Fibroblast of skin of back (primary cell): ENCODE measurements at regions not wholly inside any gene's neighbourhood (a gene's known extent, or its start where the extent isn't known, plus 50 kb on each side); places are given as distances from the start of the nearest gene placed in this dataset.

Source experiments
- DNase-seq: peaks from one replicate; pipeline ENCODE4 v3.0.0-alpha.2; 2013

GRCh38 chr5:87868792-87869191 is 399.9 kb downstream of the TMEM161B start:
- DNase-seq, result no peak

DNA sequence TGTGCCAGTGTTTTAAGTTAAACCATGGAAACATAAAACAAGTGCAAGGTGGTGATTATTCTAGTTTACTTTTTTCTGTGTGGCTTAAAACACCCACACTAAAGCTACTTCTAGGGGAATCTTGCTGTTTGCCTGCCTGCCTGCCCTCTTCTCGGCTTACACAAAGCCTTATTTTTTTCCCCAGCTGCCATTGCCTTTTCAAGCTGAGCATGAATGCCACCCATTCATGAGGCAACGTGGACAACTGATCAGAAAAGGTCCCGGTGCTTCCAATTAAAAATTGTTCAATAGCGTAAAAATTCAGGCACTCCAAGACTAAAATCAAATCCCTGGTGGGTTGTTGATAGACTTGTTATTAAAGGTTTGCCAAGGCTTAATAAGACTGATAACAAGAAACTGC is 401.4 kb downstream of the TMEM161B start:
- DNase-seq, result no peak

DNA sequence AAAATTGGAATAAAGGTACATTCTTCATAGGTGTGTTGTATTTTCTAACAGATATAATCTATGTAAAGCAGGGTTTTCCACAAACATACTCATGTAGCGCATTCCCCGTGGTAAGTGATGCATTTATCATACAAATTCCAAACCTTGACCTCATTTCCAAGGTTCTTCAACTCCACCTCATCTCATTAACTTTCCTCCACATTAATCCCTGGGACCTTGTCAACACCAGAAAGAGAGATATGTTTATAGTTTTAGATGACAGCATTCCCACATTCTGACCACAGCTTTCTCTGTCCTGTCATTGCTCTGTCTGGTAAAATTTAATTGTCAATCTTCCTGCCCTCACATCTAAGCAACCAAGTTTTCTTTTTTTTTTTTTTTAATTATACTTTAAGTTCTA is 415.1 kb downstream of the TMEM161B start:
- no peak for DNase-seq

- no peak for DNase-seq
Observed at GRCh38 chr5:87851603-87852002, 417.0 kb downstream of the TMEM161B start.

DNA sequence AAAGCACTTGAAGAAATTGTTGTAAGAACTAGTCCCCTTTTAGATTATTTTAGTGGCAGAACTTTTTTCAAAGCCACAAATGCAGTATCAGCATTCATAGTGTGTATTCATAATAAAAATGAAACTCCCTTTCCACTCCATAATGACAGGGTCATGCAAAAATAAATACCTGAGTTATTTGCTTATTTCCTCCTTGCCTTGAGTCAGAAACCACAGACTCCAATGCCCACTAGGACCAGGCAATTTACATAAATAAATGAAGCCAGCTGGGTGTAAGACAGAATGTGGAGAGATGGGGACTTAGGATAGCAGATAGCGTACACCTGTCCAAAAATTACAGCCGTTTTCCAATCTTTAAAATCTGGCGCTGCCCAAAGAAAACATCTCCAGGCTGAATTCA is 417.8 kb downstream of the TMEM161B start:
- DNase-seq, result no peak

- no peak for DNase-seq
Observed at GRCh38 chr5:87845734-87846133, 422.9 kb downstream of the TMEM161B start.

GRCh38 chr5:87844866-87845265 is 423.8 kb downstream of the TMEM161B start:
- DNase-seq, result no peak

DNA sequence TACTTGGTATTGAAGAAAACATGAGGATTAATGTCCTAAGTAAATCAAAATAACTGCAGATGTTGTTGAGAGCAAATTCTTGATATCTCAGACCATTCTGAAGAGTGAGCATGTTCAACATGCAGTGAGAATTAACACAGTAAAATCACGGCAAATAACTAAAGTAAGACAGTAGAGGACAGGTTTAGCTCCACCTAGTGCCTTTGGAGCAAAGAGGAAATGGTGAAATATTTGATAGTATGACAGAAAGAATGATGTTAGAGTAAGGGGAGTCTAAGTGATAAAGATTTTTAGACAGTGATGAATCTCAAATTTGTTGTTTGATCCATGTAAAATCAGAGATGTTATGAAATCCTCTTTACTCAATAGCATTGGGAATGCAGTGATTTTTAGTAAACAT is 424.2 kb downstream of the TMEM161B start:
- DNase-seq, result no peak

DNA sequence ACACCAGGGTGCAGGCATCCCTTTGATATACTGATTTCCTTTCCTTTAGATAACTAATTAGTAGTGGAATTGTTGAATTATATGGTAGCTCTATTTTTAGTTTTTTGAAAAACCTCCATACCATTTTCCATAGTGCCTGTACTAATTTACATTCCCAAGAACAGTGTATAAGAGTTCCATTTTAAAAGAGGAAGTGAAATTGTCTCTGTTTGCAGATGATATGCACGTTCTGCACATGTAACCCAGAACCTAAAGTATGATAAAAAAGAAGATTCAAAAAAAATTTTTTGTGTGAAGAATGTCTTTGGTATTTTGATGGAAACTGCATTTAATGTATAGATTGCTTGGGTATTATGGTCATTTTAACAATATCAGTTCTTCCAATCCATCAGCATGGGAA is 424.0 kb upstream of the CCNH start:
- DNase-seq, result no peak

- DNase-seq, result no peak
Observed at GRCh38 chr5:87831499-87831898, 418.8 kb upstream of the CCNH start.

DNA sequence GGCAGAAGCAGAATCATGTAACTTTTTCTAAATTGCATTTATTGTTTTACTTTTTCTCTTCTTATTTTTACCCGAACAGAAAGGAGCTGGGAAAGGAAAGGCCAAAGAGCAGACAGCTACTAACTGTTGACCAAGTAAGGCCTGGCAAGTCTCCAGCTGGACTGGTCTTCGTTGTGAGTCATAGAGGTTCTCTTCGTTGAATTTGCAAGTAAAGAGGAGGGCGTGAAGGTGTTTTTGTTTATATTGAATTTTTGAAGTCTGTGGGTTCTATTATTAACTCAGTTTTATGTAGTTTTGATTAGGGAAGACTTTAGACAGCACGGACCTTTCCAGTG is 416.5 kb upstream of the CCNH start:
- DNase-seq, result peak; percentile 4

GRCh38 chr5:87828545-87829216 is 416.0 kb upstream of the CCNH start:
- no peak for DNase-seq

DNA sequence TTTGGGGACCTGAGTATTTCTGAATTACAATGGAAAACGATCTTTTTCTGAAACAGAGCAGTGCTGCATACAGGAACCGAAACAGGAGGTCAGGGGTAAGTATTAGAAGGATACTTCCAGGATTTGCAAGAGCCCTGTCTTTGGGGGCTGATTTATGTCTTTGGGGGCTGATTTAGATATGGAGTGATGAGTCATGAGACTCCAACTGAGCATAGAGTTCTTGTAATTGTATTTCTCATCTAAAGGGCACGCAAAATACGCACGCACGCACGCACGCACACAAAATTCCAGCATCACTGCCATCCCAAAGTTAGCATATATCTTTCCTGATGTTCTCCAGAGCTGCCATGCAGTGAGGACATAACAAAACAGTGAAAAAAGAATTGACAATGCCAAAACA is 414.8 kb upstream of the CCNH start:
- DNase-seq, result peak; percentile 12

DNA sequence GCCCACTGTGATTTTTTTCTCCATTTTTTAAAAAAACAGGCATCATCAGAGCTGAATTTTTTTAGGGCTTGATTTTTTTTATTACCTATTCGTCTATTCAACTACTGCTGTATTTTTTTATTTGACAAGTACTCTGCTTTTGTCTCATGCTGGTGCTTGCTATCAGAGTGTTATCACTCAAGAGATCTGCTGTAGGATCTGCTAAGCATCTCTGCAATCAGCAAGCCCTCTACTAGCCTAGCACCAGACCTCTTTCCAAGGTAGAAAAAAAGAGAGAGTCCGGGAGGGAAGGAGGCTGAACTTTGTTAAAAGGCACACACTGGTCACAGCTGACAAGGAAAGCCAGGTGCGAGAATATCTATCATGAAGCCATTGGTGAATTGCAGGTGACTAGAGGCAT is 413.8 kb upstream of the CCNH start:
- DNase-seq, result no peak

GRCh38 chr5:87825583-87825982 is 412.9 kb upstream of the CCNH start:
- DNase-seq, result no peak

DNA sequence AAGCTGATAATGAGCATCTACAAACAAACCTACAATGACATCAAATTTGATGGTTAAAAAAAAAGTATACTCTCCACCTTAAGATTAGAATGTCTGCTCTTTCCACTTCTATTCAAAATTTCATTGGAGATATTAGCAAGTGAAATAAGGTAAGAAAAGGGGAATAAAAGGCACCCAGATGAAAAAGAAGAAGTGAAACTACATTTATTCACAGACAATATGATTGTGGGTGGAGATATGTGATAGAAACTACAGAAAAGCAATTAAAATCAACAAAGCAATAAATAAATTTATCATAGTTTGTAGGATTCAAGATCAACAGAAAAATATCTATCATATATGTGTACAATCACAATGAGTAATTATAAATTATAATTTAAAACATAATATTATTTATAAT is 395.1 kb upstream of the CCNH start:
- no peak for DNase-seq

GRCh38 chr5:87803352-87803751 is 390.6 kb upstream of the CCNH start:
- DNase-seq, result no peak

DNA sequence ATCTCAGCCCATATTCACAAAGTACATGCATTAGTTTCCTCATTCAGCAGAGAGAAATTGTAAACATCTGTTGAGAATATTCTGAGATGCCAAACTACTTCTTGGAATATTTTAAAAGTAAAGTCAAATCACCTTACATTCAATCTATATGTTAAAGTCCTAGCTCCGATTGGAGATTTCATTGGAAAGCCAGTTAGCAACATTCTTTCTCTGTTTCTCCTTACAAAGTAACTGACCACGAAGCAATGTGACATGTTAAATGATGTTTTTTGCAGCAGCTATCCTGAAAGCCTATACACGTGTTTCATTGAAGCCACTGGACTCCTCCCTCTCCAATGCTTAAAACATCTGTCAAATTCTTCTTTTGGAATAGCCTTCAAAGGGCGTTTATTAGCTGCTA is 379.1 kb upstream of the CCNH start:
- DNase-seq, result no peak

GRCh38 chr5:87788416-87788815 is 375.7 kb upstream of the CCNH start:
- no peak for DNase-seq

- DNase-seq, result no peak
Observed at GRCh38 chr5:87787625-87788256, 375.0 kb upstream of the CCNH start.

- DNase-seq, result no peak
Observed at GRCh38 chr5:87787086-87787485, 374.4 kb upstream of the CCNH start.

DNA sequence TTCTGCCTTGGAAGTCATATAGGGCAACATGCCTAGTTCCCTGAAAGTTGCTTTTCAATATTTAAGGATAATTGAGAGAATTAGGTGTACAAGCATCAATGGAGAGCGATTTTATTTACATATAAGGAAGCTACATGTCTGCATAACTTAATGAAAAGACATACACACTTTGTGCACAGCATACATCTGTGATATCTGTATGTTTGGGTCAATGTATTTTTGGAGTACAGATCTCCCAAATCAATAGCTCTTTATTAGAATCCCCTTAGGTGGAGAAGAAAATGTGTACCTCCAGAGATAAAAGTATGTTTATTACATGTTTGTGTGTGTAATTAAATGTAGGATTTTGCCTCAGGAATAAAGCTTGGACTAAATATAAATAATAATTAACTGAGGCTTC is 373.7 kb upstream of the CCNH start:
- DNase-seq, result no peak

DNA sequence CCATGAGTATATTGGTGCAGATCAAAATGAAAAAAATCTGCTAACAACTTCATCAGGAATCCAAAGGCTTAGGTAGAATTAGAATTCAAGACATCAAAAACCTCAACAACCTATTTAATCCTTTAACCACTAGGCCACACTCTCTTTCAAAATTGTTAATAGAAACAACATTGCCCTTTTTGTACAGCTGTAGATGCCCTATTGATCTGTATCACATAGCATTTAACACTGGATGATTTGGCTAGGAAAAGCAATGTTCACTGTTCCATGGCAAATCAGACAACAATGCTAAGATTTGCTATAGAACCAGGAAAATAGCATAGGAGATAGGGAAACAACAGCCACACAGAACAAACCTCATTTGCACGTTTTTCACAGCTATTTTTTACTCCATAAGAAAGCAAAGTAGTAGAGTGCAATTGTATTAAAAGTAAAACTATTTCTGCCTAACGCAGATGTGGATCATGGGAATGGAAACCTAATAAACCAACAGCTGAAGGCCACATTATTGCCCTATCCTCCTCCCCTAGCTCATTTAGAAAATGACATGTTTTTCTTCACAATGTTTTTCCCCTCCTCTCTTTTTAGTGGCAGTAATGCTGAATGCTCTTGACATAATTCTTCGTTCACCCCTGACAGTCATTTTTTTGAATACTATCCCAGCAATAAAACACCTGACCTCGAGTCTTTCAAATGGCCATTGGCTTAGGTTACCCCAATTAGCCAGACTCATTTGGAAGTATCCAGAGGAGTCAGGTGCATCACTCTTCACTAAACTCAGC is 373.0 kb upstream of the CCNH start:
- no peak for DNase-seq

DNA sequence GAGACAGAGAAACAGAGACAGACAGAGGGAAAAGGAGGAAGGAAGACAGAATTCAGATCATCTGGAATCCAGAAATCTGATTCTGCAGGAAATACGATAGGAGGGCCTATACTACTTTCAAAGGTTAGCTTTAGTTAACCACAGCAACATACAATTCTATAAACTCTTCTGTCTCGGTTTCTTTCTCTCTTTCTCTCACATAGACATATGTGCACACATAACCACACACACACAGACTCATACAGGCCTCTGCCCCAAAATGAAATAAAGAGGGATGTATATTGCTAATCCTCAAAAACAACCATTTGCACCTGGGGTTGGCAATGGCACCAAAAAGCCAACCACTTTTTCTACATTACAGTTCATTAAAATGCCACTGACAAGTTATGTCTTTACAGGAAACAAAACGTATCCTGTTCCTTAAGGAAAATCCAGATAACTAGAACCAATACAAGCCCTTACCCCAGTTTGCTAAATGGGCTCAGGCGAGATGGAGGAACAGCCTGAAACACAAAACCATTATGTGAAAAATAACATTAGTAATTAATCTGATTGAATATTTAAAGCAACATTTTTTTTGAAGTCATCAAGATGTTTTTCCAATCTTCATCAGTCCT is 372.3 kb upstream of the CCNH start:
- DNase-seq, result no peak
